ENCODE measurements at regions not wholly inside any gene's neighbourhood (a gene's known extent, or its start where the extent isn't known, plus 50 kb on each side); places are given as distances from the start of the nearest gene placed in this dataset.

DNA sequence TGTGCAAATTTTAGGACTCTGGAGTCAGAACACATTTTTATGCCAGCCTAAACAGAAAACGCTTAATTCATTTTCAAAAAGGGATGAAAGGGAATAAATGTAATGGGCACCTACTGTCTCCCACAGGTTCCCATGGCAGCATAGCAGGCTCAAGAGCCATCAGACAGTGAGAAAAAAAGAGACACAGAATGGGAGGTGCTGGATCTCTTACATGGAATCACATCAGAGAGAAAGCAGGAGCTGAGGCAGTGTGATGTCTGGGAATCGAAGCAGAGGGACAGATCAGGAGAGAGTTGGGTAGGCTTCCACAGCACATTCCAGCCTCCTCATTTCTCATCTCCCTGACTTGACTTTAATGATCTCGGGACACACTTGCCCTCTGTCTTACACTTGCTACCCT lies 684.3 kb downstream of the KCNJ3 start:
- Histone ChIP-seq H3K36me3 (no peaks in the 10 kb centered on the region), H3K4me3 (no peak overlapping the region), H3K27ac (no peak overlapping the region), H3K9me3 (no peaks in the 10 kb centered on the region), H3K4me1 (ENCODE audit: insufficient read depth) (no peaks in the 10 kb centered on the region), H3K27me3 (no peaks in the 10 kb centered on the region)
- WGBS, 3 donors = 56 to 64% (median 63%) methylated on average over 3 of the region's 3 CpGs
- no peak for DNase-seq
- intact Hi-C loops (cut with DNase I) = loop anchor here in 1 of 4 donors (5.0 kb wide), 1 partner anchor 1595 kb away; no protein-coding TSS in a partner anchor
- TF ChIP-seq EP300 (IDR thresholded peaks at IDR 0.05) = no peak
- TF ChIP-seq CTCF (IDR thresholded peaks at IDR 0.05) = no peak
- no peak for TF ChIP-seq POLR2A (IDR thresholded peaks at IDR 0.05)

DNA sequence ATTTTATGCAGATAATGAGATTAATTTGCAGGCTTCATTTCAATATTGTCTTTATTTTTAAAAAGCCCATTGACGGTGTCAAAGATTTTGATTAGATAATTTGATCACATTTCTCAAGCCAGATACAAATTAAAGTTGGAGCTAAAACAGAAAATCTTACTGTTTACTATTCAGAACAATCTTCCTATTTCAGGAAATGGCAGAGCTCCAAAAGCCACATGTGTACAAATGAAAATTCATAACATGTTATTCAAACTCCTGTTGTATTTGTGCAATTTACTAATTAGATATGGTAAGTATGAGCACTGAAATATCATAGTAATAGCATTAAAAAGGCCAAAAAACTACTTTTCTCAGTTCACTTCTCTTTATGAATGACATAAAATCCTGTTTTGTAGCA lies 682.9 kb downstream of the KCNJ3 start:
- no peaks in the 10 kb centered on the region for H3K27me3 ChIP-seq
- no peaks in the 10 kb centered on the region for H3K9me3 ChIP-seq
- no peaks in the 10 kb centered on the region for H3K4me1 ChIP-seq (ENCODE audit: insufficient read depth)
- H3K4me3 ChIP-seq = no peak overlapping the region
- TF ChIP-seq CTCF (IDR thresholded peaks at IDR 0.05) (no peak), POLR2A (IDR thresholded peaks at IDR 0.05) (no peak), EP300 (IDR thresholded peaks at IDR 0.05) (no peak)
- WGBS, 3 donors = 8 to 29% (median 12%) methylated on average over 1 of the region's 1 CpG
- DNase-seq = no peak
- intact Hi-C loops (cut with DNase I) = loop anchor here in 1 of 4 donors (5.0 kb wide), 1 partner anchor 1596 kb away; no protein-coding TSS in a partner anchor
- H3K27ac ChIP-seq = no peak overlapping the region
- no peaks in the 10 kb centered on the region for H3K36me3 ChIP-seq

DNA sequence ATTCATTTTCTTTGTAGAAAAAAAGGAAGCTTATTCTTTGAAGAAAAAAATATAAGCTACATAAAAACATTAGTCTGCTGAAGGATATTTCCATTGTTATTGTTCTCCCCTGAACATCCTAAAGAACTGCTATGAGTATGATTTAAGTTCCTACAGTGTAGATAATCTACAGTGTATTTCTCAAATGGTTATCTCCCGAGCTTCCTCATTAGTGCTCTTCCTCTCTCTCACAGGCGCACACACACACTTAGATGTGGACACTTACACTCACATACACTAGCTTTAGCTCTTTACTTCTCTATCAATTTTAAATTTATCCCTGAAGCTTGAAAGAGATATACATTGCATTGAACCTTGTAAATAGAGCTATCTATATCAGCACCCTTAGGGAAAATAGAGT lies 681.0 kb downstream of the KCNJ3 start:
- no peak overlapping the region for H3K27ac ChIP-seq
- H3K9me3 ChIP-seq = no peaks in the 10 kb centered on the region
- H3K4me1 ChIP-seq (ENCODE audit: insufficient read depth) = no peaks in the 10 kb centered on the region
- no peak for DNase-seq
- intact Hi-C loops (cut with DNase I) = loop anchor here in 1 of 4 donors (10.0 kb wide), 1 partner anchor 1815 kb away; no protein-coding TSS in a partner anchor
- no peaks in the 10 kb centered on the region for H3K36me3 ChIP-seq
- TF ChIP-seq POLR2A (IDR thresholded peaks at IDR 0.05) (no peak), EP300 (IDR thresholded peaks at IDR 0.05) (no peak), CTCF (IDR thresholded peaks at IDR 0.05) (no peak)
- H3K27me3 ChIP-seq = no peaks in the 10 kb centered on the region
- 67 to 79% (median 68%) methylated on average over 2 of the region's 2 CpGs for WGBS, 3 donors
- no peak overlapping the region for H3K4me3 ChIP-seq

GRCh38 chr2:155377931-155378444 lies 679.5 kb downstream of the KCNJ3 start:
- Histone ChIP-seq H3K4me1 (ENCODE audit: insufficient read depth) (no peaks in the 10 kb centered on the region), H3K36me3 (no peaks in the 10 kb centered on the region), H3K27ac (no peak overlapping the region), H3K4me3 (no peak overlapping the region), H3K27me3 (no peaks in the 10 kb centered on the region), H3K9me3 (no peaks in the 10 kb centered on the region)
- 63 to 75% (median 74%) methylated on average over 1 of the region's 1 CpG for WGBS, 3 donors
- no peak for DNase-seq
- no peak for TF ChIP-seq POLR2A (IDR thresholded peaks at IDR 0.05)
- TF ChIP-seq EP300 (IDR thresholded peaks at IDR 0.05) = no peak
- TF ChIP-seq CTCF (IDR thresholded peaks at IDR 0.05) = no peak
- intact Hi-C loops (cut with DNase I) = loop anchor here in 1 of 4 donors (10.0 kb wide), 1 partner anchor 1817 kb away; no protein-coding TSS in a partner anchor

Measured in ovary (tissue), 7 donors.